KG1 (cell line): ENCODE measurements at regions not wholly inside any gene's neighbourhood (a gene's known extent, or its start where the extent isn't known, plus 50 kb on each side); places are given as distances from the start of the nearest gene placed in this dataset.

Source experiments
- DNase-seq: peaks from one replicate; lab custom pipeline; 2025; lab: John Stamatoyannopoulos, UW

- no peak for DNase-seq
Measured at GRCh38 chr1:34656299-34656698, 98.5 kb upstream of the GJB5 start.

- no peak for DNase-seq
Measured at GRCh38 chr1:34656731-34657130, 98.1 kb upstream of the GJB5 start.

GRCh38 chr1:34657266-34657665 is 97.6 kb upstream of the GJB5 start:
- DNase-seq = no peak

GRCh38 chr1:34657849-34658248 is 97.0 kb upstream of the GJB5 start:
- no peak for DNase-seq

- no peak for DNase-seq
Measured at GRCh38 chr1:34663031-34663430, 91.8 kb upstream of the GJB5 start.

GRCh38 chr1:34668063-34668462 is 86.8 kb upstream of the GJB5 start:
- DNase-seq = no peak

- DNase-seq = no peak
Measured at GRCh38 chr1:34670982-34671381, 83.9 kb upstream of the GJB5 start.

GRCh38 chr1:34671887-34672286 is 83.0 kb upstream of the GJB5 start:
- DNase-seq = no peak

GRCh38 chr1:34681480-34682451 is 73.1 kb upstream of the GJB5 start:
- DNase-seq = peak; percentile 19

- no peak for DNase-seq
Measured at GRCh38 chr1:34682452-34683223, 72.2 kb upstream of the GJB5 start.

GRCh38 chr1:34683616-34684015 is 71.2 kb upstream of the GJB5 start:
- DNase-seq = no peak

GRCh38 chr1:34684266-34684665 is 70.6 kb upstream of the GJB5 start:
- DNase-seq = peak; percentile 61

GRCh38 chr1:34685225-34685624 is 69.6 kb upstream of the GJB5 start:
- no peak for DNase-seq

GRCh38 chr1:34686531-34686930 is 68.3 kb upstream of the GJB5 start:
- DNase-seq = no peak

- no peak for DNase-seq
Measured at GRCh38 chr1:34688006-34688741, 66.7 kb upstream of the GJB5 start.

- DNase-seq = no peak
Measured at GRCh38 chr1:34690269-34690668, 64.6 kb upstream of the GJB5 start.

- DNase-seq = no peak
Measured at GRCh38 chr1:34693081-34693480, 61.8 kb upstream of the GJB5 start.

GRCh38 chr1:34694383-34694782 is 60.5 kb upstream of the GJB5 start:
- DNase-seq = no peak

- DNase-seq = no peak
Measured at GRCh38 chr1:34695580-34695979, 59.3 kb upstream of the GJB5 start.

GRCh38 chr1:34696230-34696629 is 58.6 kb upstream of the GJB5 start:
- no peak for DNase-seq

- no peak for DNase-seq
Measured at GRCh38 chr1:34696981-34697380, 57.9 kb upstream of the GJB5 start.

- no peak for DNase-seq
Measured at GRCh38 chr1:34697818-34698217, 57.0 kb upstream of the GJB5 start.
